ENCODE measurements at regions not wholly inside any gene's neighbourhood (a gene's known extent, or its start where the extent isn't known, plus 50 kb on each side); places are given as distances from the start of the nearest gene placed in this dataset.

GRCh38 chr5:133694181-133694831 lies 82.0 kb upstream of the FSTL4 start:
- TF ChIP-seq ZFX (IDR thresholded peaks at IDR 0.05) = no peak
- TF ChIP-seq CTCF (conservative IDR thresholded peaks at IDR 0.05) = no peak
- H3K27ac ChIP-seq = no peak overlapping the region

DNA sequence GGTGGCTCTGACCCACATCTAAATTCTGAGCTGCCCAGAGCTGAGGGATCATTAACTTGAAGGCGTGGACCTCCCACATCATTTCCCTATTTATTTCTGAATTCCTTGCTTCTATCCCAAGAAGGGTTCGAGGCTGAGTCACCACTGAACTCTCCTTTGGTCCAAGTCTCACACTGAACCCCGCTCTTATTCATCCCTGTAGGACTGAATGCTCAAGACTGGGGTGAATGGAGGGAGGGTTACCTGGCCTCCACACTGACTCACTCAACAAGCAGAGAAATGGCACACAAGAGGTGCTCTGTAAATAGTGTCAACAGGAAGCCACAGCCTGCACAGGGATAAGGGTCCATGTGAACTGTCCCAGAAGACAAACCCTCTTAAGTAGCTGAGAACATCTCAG lies 79.1 kb upstream of the FSTL4 start:
- H3K27ac ChIP-seq = no peak overlapping the region
- TF ChIP-seq CTCF (conservative IDR thresholded peaks at IDR 0.05) = no peak
- no peak for TF ChIP-seq ZFX (IDR thresholded peaks at IDR 0.05)

DNA sequence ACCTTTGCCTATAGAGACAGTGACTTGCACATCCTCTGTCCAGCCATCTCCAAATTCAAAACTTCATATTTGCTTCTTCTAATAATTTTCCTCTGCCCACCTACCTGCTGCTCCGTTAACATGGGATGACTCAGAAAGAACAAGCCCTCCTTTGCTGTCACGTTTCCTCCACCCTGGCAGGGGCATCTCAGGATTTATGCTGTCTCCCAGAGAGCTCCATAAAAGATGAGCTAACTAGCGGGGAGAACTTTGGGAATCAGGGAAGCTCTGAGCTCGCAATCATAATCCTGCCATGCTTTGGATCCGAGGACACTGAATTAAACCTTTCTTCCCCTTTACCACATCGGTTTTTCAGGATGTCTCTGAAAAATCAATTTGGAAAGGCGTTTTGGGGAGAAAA lies 78.4 kb upstream of the FSTL4 start:
- no peak for TF ChIP-seq ZFX (IDR thresholded peaks at IDR 0.05)
- no peak for TF ChIP-seq CTCF (conservative IDR thresholded peaks at IDR 0.05)

DNA sequence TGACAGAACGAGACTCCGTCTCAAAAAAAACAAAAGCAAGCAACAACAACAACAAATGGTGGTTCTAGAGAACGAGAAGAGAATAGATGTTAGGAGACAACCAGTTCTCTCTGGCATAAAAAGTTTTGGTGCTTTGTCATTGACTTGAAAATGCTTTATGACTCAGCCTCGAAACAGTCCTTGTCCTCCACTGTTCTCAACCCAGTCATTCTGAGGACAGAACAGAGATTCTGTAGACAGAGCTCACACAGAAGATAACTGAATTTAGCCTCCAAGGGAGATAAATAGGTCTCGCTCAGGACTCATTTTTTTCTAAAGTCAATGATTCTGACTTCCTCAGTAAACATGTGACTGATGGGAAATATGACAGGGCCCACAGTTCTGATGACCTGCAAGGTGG lies 76.0 kb upstream of the FSTL4 start:
- TF ChIP-seq ZFX (IDR thresholded peaks at IDR 0.05) = no peak
- no peak for TF ChIP-seq CTCF (conservative IDR thresholded peaks at IDR 0.05)
- no peak overlapping the region for H3K27ac ChIP-seq

More for the DNA sequence above, 78.4 kb upstream of the FSTL4 start:
- H3K27ac ChIP-seq = no peak overlapping the region

GRCh38 chr5:133687212-133688061 lies 75.1 kb upstream of the FSTL4 start:
- no peak overlapping the region for H3K27ac ChIP-seq
- TF ChIP-seq ZFX (IDR thresholded peaks at IDR 0.05) = no peak
- no peak for TF ChIP-seq CTCF (conservative IDR thresholded peaks at IDR 0.05)

DNA sequence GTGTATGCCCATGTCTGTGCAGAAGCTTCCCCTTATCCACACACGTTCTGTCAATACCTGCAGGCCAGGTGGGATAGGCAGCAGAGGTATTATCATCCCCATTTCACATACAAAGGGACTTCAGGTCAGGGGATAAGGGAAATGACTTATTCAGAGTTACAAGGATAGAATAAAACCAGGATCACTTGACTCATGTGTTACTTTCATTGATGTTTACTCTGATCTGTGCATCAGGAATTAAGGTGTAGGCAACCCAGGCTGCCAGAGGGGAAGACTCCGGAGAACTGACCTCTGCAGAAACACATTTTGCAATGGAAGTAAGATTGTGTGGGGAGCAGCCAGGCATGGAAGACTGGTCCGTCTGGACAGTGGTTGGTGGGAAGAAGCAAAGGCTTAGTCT lies 74.2 kb upstream of the FSTL4 start:
- no peak for TF ChIP-seq CTCF (conservative IDR thresholded peaks at IDR 0.05)
- no peak for TF ChIP-seq ZFX (IDR thresholded peaks at IDR 0.05)

DNA sequence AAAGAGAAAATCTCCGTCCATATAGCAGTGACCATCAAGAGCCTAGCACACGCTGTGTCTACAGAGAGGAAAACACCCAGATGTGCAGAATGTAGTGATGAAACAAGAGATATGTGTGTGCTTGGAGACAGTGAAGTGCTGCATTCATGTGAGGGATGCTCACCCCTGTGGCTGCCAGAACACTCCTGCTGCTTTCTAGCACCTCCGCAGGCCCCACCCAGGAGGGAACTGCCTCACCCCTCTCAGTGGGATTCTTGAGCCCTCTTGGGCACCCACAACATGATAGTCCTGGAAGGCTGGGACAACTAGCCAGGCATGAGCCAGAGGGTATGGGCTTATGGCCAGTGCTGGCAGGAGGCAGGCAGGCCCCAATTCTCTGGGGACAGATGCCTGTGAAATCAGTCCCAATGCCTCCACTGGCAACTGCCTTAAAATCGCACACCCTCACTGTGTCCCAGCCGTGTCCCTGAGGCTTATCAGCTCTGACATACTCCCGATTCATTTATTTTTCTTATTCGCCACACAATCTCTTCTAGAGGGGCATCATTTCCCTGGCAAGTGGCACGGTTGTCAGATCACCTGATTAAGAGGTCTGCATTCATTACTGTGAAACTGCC lies 73.2 kb upstream of the FSTL4 start:
- TF ChIP-seq CTCF (conservative IDR thresholded peaks at IDR 0.05) (no peak), ZFX (IDR thresholded peaks at IDR 0.05) (no peak)
- no peak overlapping the region for H3K27ac ChIP-seq

More for the DNA sequence above, 74.2 kb upstream of the FSTL4 start:
- H3K27ac ChIP-seq = no peak overlapping the region
